DND-41 (cell line): ENCODE measurements at regions not wholly inside any gene's neighbourhood (a gene's known extent, or its start where the extent isn't known, plus 50 kb on each side); places are given as distances from the start of the nearest gene placed in this dataset.

Source experiments
- CTCF ChIP-seq: IDR thresholded peaks from 2 replicates; pipeline ENCODE4 v1.5.1; 2012; ENCODE audit warnings: borderline replicate concordance, low read length, moderate library complexity, mild to moderate bottlenecking; ENCODE audit not compliant: poor library complexity, severe bottlenecking; ENCODE audit errors: extremely low read depth
- EZH2 ChIP-seq: IDR thresholded peaks from 3 replicates; pipeline ENCODE4 v1.6.1; 2012; ENCODE audit warnings: borderline replicate concordance, low read depth, mild to moderate bottlenecking, moderate library complexity, low read length, inconsistent platforms; ENCODE audit not compliant: severe bottlenecking

- TF ChIP-seq CTCF = no peak
- TF ChIP-seq EZH2 = no peak
These were observed 362.9 kb upstream of the SOX9 start for GRCh38 chr17:71757956-71758355.
